Small intestine (tissue), 7 donors: ENCODE measurements at regions not wholly inside any gene's neighbourhood (a gene's known extent, or its start where the extent isn't known, plus 50 kb on each side); places are given as distances from the start of the nearest gene placed in this dataset.
A peak's percentile ranks its signal among the peaks of the same experiment; 100 is the strongest.

Experiments
- DNase-seq, 2 donors: peaks; one replicate each; pipeline versions ENCODE4 v3.0.0 to v3.0.0-alpha.2; 2013
- FAIRE-seq: peaks from 2 replicates; lab custom pipeline; 2012; peaks lifted over from hg19 to GRCh38; lab: Jason Lieb, UNC
- H3K27ac ChIP-seq, 3 donors: one replicate each; pipeline ENCODE4 v1.5.1; 2013; ENCODE audit warnings: low read length in 2 of 3, mild to moderate bottlenecking in 2 of 3, control low read depth in 1 of 3, inconsistent platforms in 1 of 3, low read depth in 1 of 3, moderate library complexity in 1 of 3
- H3K27me3 ChIP-seq, 3 donors: one replicate each; pipeline ENCODE4 v1.6.1; 2013; ENCODE audit warnings: low read length in 3 of 3, inconsistent platforms in 1 of 3; ENCODE audit not compliant: control insufficient read depth in 3 of 3, insufficient read depth in 3 of 3
- H3K36me3 ChIP-seq, 3 donors: one replicate each; pipeline ENCODE4 v1.6.1; 2013; ENCODE audit warnings: low read length in 3 of 3, inconsistent platforms in 1 of 3, low read depth in 1 of 3, mild to moderate bottlenecking in 1 of 3, moderate library complexity in 1 of 3; ENCODE audit not compliant: control insufficient read depth in 3 of 3, insufficient read depth in 2 of 3
- H3K4me1 ChIP-seq, 3 donors: one replicate each; pipeline ENCODE4 v1.6.1; 2013; ENCODE audit warnings: low read length in 2 of 3, inconsistent platforms in 1 of 3, low read depth in 1 of 3, mild to moderate bottlenecking in 1 of 3, moderate library complexity in 1 of 3; ENCODE audit not compliant: control insufficient read depth in 3 of 3, insufficient read depth in 2 of 3
- H3K4me3 ChIP-seq, 3 donors: one replicate each; pipeline ENCODE4 v1.5.1; 2013; ENCODE audit warnings: low read length in 3 of 3, control low read depth in 1 of 3, inconsistent platforms in 1 of 3, low read depth in 1 of 3, mild to moderate bottlenecking in 1 of 3, moderate library complexity in 1 of 3
- H3K9me3 ChIP-seq, 2 donors: one replicate each; pipeline ENCODE4 v1.6.1; 2013; ENCODE audit warnings: low read depth in 1 of 2, low read length in 1 of 2; ENCODE audit not compliant: control insufficient read depth in 2 of 2, insufficient read depth in 1 of 2
- WGBS, 3 donors: extraction: QIAGEN DNeasy Blood & Tissue Kit; methylation state at CpG; one replicate each; pipeline ENCODE4 v1.1.7; 2013; 5-methylcytosine and 5-hydroxymethylcytosine counted together
- donor health status: healthy with polysubstance abuse.
- donor health status: control.
- donor health status: control.
- donor health status: Bipolar disorder and iron deficiency.
- donor health status: healthy.

DNA sequence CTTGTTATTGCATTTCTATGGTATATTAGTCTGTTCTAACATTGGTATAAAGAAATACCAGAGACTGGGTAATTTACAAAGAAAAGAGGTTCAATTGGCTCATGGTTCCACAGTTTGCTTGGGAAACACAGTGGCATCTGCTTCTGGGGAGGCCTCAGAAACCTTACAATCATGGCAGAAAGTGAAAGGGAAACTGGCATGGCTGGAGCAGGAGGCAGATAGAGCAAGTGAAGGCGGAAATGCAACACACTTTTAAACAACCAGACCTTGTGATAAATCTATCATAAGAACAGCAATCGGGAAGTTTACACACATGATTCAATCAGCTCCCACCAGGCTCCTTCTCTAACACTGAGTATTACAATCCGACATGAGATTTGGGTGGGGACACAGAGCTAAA is 346.6 kb upstream of the GNPDA2 start:
- no peaks in the 10 kb centered on the region for H3K27me3 ChIP-seq
- H3K36me3 ChIP-seq = no peaks in the 10 kb centered on the region
- no peaks in the 10 kb centered on the region for H3K4me1 ChIP-seq
- FAIRE-seq = no peak
- WGBS, 3 donors = 30 to 73% (median 60%) methylated on average over 3 of the region's 3 CpGs
- no peak overlapping the region for H3K27ac ChIP-seq
- no peak overlapping the region for H3K4me3 ChIP-seq
- DNase-seq = peak in 1 of 2 donors; percentile 58
- H3K9me3 ChIP-seq = peaks cover 0 to 3% of the 10 kb centered on the region in 2 donors

DNA sequence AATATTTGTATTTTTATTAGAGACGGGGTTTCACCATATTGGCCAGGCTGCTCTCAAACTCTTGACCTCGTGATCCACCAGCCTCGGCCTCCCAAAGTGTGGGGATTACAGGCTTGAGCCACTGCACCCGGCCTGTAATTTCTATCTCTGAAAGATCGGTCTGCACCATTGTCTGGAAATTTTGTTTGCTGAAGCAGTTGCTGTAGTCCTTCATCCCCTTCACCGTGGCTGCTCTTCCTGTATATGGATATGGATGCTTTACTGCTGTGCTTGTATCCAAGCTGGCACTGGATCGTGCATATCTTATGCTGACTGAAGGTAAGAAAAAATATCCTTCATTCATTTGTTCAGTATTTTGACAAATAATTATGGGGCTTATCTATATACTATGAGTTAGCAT is 338.4 kb upstream of the GNPDA2 start:
- peaks cover 0 to 6% of the 10 kb centered on the region in 2 donors for H3K9me3 ChIP-seq
- H3K36me3 ChIP-seq = no peaks in the 10 kb centered on the region
- H3K27ac ChIP-seq = no peak overlapping the region
- no peaks in the 10 kb centered on the region for H3K4me1 ChIP-seq
- H3K4me3 ChIP-seq = no peak overlapping the region
- H3K27me3 ChIP-seq = no peaks in the 10 kb centered on the region
- WGBS, 3 donors = 79 to 83% (median 80%) methylated on average over 7 of the region's 7 CpGs
- DNase-seq (no peak), FAIRE-seq (no peak)

DNA sequence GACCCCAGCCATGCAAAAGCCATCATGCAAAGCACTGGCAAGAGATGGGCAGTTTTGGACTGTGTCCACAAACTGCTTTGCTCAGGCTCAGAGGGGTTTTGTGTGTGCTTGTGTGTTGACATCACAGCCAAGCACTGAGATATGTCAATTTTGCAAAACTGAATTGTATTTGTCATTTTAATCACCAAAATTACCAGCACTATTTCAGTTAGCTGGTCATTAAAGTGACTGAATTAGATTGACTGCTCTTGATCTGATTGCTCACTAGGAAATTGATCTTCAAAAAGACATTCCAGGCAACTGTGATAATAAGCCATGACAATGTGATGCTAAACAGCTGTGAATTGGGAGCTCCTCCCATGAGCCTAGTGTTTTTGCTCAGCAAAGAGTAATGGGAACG is 337.3 kb upstream of the GNPDA2 start:
- 22 to 35% (median 23%) methylated on average over 1 of the region's 1 CpG for WGBS, 3 donors
- peaks cover 0 to 3% of the 10 kb centered on the region in 2 donors for H3K9me3 ChIP-seq
- DNase-seq = peak in 1 of 2 donors; percentile 2
- no peaks in the 10 kb centered on the region for H3K27me3 ChIP-seq
- no peaks in the 10 kb centered on the region for H3K36me3 ChIP-seq
- H3K27ac ChIP-seq = no peak overlapping the region
- no peaks in the 10 kb centered on the region for H3K4me1 ChIP-seq
- no peak for FAIRE-seq
- no peak overlapping the region for H3K4me3 ChIP-seq

DNA sequence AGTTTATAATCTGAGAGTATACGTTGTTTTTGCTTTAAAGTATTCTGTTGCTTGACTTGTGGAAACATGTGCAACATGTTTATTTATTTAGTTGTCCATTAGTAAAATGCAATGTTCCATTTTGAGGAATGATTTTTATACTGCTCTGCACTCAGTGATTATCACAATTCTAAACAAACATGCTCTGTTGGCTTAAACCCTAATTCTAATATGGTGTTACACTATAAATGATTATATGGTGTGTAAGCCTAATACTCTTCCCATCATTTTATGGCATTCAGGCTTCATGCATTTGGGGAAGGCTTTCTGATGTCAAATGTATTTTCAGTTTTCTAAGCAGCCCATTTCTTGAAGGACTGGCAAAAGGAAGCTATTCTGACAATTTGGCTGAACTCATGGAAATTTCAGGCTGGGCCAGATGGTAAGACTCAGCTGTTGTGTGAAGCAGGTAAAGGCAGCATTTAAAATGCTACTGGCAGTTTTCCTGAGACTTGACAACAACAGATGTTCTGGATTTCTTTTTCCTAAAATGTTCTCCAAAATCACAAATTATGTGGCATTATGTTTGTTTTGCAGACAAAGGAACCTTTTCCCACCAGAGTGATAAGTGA is 336.7 kb upstream of the GNPDA2 start:
- WGBS, 3 donors = 58 to 69% (median 69%) methylated on average over 1 of the region's 1 CpG
- Histone ChIP-seq H3K27me3 (no peaks in the 10 kb centered on the region), H3K9me3 (peaks cover 0 to 3% of the 10 kb centered on the region in 2 donors), H3K36me3 (no peaks in the 10 kb centered on the region), H3K27ac (no peak overlapping the region), H3K4me3 (no peak overlapping the region), H3K4me1 (no peaks in the 10 kb centered on the region)
- DNase-seq = peak in 1 of 2 donors; percentile 2
- FAIRE-seq = no peak

DNA sequence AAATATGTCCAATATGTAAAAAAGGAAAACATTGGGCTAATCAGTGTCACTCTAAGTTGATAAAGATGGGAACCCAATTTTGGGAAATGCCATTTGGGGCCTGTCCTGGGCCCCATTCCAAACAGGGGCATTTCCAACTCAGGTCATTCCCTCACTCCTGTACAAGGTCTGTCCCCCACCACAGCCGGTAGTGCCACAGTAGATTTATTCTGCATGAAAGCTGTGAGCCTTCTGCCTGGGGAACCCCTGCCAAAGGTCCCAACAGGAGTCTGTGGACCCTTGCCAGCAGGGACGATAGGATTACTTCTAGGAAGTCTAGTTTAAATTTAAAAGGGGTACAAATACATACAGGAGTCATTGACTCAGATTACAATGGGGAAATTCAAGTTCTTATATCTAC is 317.6 kb upstream of the GNPDA2 start:
- H3K27me3 ChIP-seq = no peaks in the 10 kb centered on the region
- FAIRE-seq = no peak

DNA sequence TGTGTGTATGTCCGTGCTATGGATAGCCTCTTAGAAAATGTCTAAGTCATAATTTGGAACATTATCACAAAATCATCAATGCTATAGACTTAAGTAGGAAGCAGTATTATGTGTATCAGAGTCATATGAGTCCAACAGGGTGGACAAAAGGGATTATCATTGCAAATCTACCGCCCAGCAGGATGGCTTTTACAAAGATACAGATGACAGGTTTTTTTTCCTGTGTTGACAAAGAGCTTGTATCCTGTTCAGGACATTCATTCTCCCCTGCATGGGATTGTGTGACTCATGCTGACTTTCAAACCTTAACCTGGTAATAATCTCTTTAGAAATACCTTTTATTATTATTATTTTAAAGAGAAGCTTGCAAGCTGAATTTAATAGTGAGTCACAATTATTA is 310.3 kb upstream of the GNPDA2 start:
- Histone ChIP-seq H3K4me3 (no peak overlapping the region), H3K27ac (no peak overlapping the region), H3K36me3 (no peaks in the 10 kb centered on the region), H3K4me1 (no peaks in the 10 kb centered on the region), H3K27me3 (no peaks in the 10 kb centered on the region), H3K9me3 (peaks cover 0 to under 1% of the 10 kb centered on the region in 2 donors)
- no peak for DNase-seq
- FAIRE-seq = no peak
- 66 to 73% (median 69%) methylated on average over 2 of the region's 2 CpGs for WGBS, 3 donors

More for the DNA sequence above, 317.6 kb upstream of the GNPDA2 start:
- Histone ChIP-seq H3K4me3 (no peak overlapping the region), H3K27ac (no peak overlapping the region), H3K4me1 (no peaks in the 10 kb centered on the region), H3K36me3 (no peaks in the 10 kb centered on the region), H3K9me3 (peaks cover 0 to 11% of the 10 kb centered on the region in 2 donors)
- 55 to 70% (median 67%) methylated on average over 2 of the region's 2 CpGs for WGBS, 3 donors
- no peak for DNase-seq

DNA sequence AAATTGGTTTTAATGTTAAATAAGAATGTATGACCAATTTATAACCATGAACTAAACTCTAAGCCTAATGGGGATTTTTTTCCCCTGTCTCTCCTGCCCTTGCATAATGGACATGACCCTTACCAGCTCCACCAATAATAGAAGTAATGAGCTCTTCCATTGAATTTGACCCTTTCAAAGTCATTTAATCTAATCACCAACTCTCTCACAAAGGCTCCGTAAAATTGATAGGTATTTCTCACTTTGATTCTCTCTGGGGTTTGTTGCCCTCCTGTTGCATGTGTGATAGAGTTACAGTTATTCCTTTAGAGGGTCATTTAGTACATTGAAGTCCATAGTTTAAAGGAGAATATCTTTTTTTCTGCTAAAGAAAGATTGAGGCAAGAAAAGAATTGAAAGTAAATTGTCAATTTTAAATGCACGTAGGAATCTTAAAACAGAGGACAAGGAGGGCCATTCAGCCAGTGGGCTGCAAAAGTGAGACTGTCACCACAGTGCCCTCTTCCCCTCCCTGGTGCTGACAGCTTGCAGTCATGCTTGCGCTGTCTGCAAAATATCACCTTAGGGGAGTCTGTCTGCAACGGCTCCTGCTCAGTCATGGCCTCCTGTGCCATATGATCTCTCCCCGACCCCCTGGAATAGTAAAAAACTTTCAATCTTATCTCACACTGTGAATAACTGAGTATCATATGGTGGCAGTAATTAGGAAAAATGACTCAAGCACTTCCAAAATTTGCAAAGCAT is 307.5 kb upstream of the GNPDA2 start:
- Histone ChIP-seq H3K9me3 (no peaks in the 10 kb centered on the region), H3K27ac (no peak overlapping the region), H3K27me3 (no peaks in the 10 kb centered on the region), H3K4me1 (no peaks in the 10 kb centered on the region), H3K36me3 (no peaks in the 10 kb centered on the region), H3K4me3 (no peak overlapping the region)
- FAIRE-seq (no peak), DNase-seq (no peak)
- WGBS, 3 donors = 49 to 66% (median 54%) methylated on average over 5 of the region's 5 CpGs

DNA sequence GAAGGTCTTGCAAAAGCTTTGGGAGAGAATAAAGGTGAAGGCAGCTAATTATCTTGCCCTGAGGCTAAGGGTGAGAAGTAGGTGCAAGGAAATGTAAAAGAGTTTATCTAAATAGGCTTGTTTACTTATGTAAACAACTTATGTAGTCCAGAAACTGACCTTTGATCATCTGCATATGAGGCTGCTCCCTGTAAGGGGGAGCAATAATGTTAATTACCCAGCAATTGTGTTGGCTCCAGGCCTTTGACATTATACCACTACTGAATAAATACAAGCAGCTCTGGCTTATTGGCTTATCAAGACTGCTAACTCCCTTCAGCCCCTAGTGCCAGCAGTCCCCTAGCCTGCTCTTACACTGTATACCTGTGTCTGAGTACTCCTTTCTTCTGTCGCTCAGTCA is 303.7 kb upstream of the GNPDA2 start:
- Histone ChIP-seq H3K4me1 (no peaks in the 10 kb centered on the region), H3K27ac (no peak overlapping the region), H3K9me3 (no peaks in the 10 kb centered on the region), H3K36me3 (no peaks in the 10 kb centered on the region), H3K4me3 (no peak overlapping the region), H3K27me3 (no peaks in the 10 kb centered on the region)
- no peak for FAIRE-seq
- 86 to 94% (median 89%) methylated on average over 1 of the region's 1 CpG for WGBS, 3 donors
- peak; percentile 60 to 84 for DNase-seq
